GM03348 (cell line): ENCODE measurements at regions not wholly inside any gene's neighbourhood (a gene's known extent, or its start where the extent isn't known, plus 50 kb on each side); places are given as distances from the start of the nearest gene placed in this dataset.
"Not testable (repeated sequence)": the region's sequence is repeated elsewhere in the genome, so short reads cannot be mapped to it uniquely, and the experiment has no call there.

Experiments used
- DNase-seq: peaks from one replicate; pipeline ENCODE4 v3.0.0; 2012; ENCODE audit warnings: low spot score

- no peak for DNase-seq
Measured at GRCh38 chr16:75837264-75837663, 111.0 kb upstream of the CPHXL start.

- DNase-seq = no peak
Measured at GRCh38 chr16:75837681-75838080, 111.4 kb upstream of the CPHXL start.

GRCh38 chr16:75841517-75841916 lies 115.2 kb upstream of the CPHXL start:
- DNase-seq = no peak

GRCh38 chr16:75847172-75847571 lies 120.9 kb upstream of the CPHXL start:
- no peak for DNase-seq

- DNase-seq = no peak
Measured at GRCh38 chr16:75854152-75854551, 127.9 kb upstream of the CPHXL start.

- no peak for DNase-seq
Measured at GRCh38 chr16:75860326-75861053, 134.2 kb upstream of the CPHXL start.

- DNase-seq = no peak
Measured at GRCh38 chr16:75861311-75862097, 135.2 kb upstream of the CPHXL start.

- DNase-seq = no peak
Measured at GRCh38 chr16:75862098-75862386, 135.8 kb upstream of the CPHXL start.

GRCh38 chr16:75864243-75864642 lies 138.0 kb upstream of the CPHXL start:
- DNase-seq = no peak

- no peak for DNase-seq
Measured at GRCh38 chr16:75865736-75866135, 139.4 kb upstream of the CPHXL start.

GRCh38 chr16:75868636-75869632 lies 142.6 kb upstream of the CPHXL start:
- DNase-seq = no peak

- not testable (repeated sequence) for DNase-seq
Measured at GRCh38 chr16:75881280-75881679, 155.0 kb upstream of the CPHXL start.

- no peak for DNase-seq
Measured at GRCh38 chr16:75899163-75899562, 172.9 kb upstream of the CPHXL start.

- DNase-seq = no peak
Measured at GRCh38 chr16:75908331-75909117, 182.2 kb upstream of the CPHXL start.

GRCh38 chr16:75909746-75910145 lies 183.5 kb upstream of the CPHXL start:
- DNase-seq = no peak

- DNase-seq = no peak
Measured at GRCh38 chr16:75911896-75912295, 185.6 kb upstream of the CPHXL start.

GRCh38 chr16:75913958-75914357 lies 187.7 kb upstream of the CPHXL start:
- no peak for DNase-seq

GRCh38 chr16:75916451-75916850 lies 190.2 kb upstream of the CPHXL start:
- DNase-seq = no peak

- no peak for DNase-seq
Measured at GRCh38 chr16:75918109-75918508, 191.8 kb upstream of the CPHXL start.

GRCh38 chr16:75919664-75920063 lies 193.4 kb upstream of the CPHXL start:
- no peak for DNase-seq

GRCh38 chr16:75921281-75921680 lies 195.0 kb upstream of the CPHXL start:
- no peak for DNase-seq

GRCh38 chr16:75922250-75922649 lies 196.0 kb upstream of the CPHXL start:
- DNase-seq = no peak
